Activated T-cell treated with anti-CD3 and anti-CD28 coated beads, Interleukin-2, amount 50 U/mL, for 24 hours (primary cell): ENCODE measurements at regions not wholly inside any gene's neighbourhood (a gene's known extent, or its start where the extent isn't known, plus 50 kb on each side); places are given as distances from the start of the nearest gene placed in this dataset.

Source experiments
- DNase-seq: peaks from one replicate; pipeline ENCODE4 v3.0.0-alpha.2; 2020
- H3K27ac Mint-ChIP-seq: 2 replicates; pipeline ENCODE4 v1.8.0; 2020; ENCODE audit warnings: mild to moderate bottlenecking, mixed read lengths
- H3K27me3 Mint-ChIP-seq: 2 replicates; pipeline ENCODE4 v1.8.0; 2020; ENCODE audit warnings: mixed read lengths
- H3K36me3 Mint-ChIP-seq: 2 replicates; pipeline ENCODE4 v1.8.0; 2020; ENCODE audit warnings: low read depth, mixed read lengths
- H3K4me1 Mint-ChIP-seq: 2 replicates; pipeline ENCODE4 v1.8.0; 2020; ENCODE audit warnings: low read depth, mixed read lengths
- H3K4me3 Mint-ChIP-seq: 2 replicates; pipeline ENCODE4 v1.8.0; 2020; ENCODE audit warnings: mild to moderate bottlenecking, moderate library complexity, mixed read lengths
- H3K9me3 Mint-ChIP-seq: 2 replicates; pipeline ENCODE4 v1.8.0; 2020; ENCODE audit warnings: mixed read lengths

DNA sequence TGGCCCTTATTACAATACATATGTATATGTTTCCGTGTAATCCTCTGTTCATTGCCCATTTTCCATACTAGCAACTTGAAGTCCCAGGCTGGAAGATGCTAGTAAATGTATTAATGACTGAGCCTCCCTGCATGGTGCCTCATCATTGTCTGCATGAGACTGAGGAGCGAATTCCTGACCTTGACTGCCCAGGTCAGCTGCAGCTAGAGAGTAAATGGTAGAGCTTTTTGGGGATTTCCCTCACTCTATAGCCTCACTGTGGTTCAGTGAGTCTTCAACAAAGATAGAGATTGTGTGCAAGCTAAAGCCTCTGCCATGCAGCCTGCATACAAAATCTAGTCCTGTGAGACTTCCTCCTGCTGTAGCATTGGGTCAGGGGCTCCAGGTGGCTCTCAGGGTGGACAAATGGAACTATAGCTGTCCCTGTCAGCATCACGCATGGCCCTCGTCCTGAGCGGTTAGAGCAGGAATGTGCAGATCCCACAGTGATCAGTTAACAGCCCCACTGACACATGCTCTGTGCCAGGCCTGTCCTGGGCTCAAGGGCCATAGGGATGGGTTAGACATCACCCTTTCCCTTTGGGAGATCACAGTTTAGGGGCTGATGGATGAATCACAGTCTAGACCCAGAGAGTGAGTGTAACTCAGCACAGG, 741.7 kb downstream of the MATN1 start:
- peaks cover 5% of the 10 kb centered on the region for H3K9me3 Mint-ChIP-seq
- H3K27me3 Mint-ChIP-seq = peaks cover 38% of the 10 kb centered on the region
- no peaks in the 10 kb centered on the region for H3K4me1 Mint-ChIP-seq
- H3K27ac Mint-ChIP-seq = no peak overlapping the region
- H3K36me3 Mint-ChIP-seq = no peaks in the 10 kb centered on the region
- no peak for DNase-seq
- H3K4me3 Mint-ChIP-seq = no peak overlapping the region

DNA sequence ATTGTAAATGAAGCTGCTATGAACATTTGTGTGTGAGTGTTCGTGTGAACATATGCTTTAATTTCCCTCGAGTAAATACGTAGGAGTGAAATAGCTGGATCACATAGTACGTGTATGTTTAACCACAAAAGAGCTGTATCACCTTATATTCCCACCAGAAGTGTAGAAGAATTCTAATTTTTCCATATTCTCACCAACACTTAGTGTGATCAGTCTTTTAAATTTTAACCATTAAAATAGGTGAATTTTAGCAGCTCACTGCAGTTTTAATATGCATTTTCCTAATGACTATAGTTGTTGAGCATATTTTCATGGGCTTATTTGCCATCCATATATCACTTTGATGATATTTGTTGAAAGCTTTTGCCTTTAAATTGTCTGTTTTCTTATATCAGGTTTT, 741.2 kb downstream of the PTPRU start:
- no peaks in the 10 kb centered on the region for H3K36me3 Mint-ChIP-seq
- peaks cover 5% of the 10 kb centered on the region for H3K9me3 Mint-ChIP-seq
- no peak overlapping the region for H3K27ac Mint-ChIP-seq
- no peak overlapping the region for H3K4me3 Mint-ChIP-seq
- H3K27me3 Mint-ChIP-seq = peaks cover 22% of the 10 kb centered on the region
- DNase-seq = no peak
- peaks cover 9% of the 10 kb centered on the region for H3K4me1 Mint-ChIP-seq

- peaks cover 21% of the 10 kb centered on the region for H3K27me3 Mint-ChIP-seq
- no peaks in the 10 kb centered on the region for H3K36me3 Mint-ChIP-seq
- H3K9me3 Mint-ChIP-seq = peaks cover 5% of the 10 kb centered on the region
- H3K27ac Mint-ChIP-seq = no peak overlapping the region
- H3K4me1 Mint-ChIP-seq = peaks cover 9% of the 10 kb centered on the region
- DNase-seq = no peak
- no peak overlapping the region for H3K4me3 Mint-ChIP-seq
These were observed 738.8 kb downstream of the PTPRU start for GRCh38 chr1:29975036-29975694.

- no peak for DNase-seq
- no peaks in the 10 kb centered on the region for H3K36me3 Mint-ChIP-seq
- peaks cover 21% of the 10 kb centered on the region for H3K27me3 Mint-ChIP-seq
- H3K9me3 Mint-ChIP-seq = peaks cover 5% of the 10 kb centered on the region
- peaks cover 9% of the 10 kb centered on the region for H3K4me1 Mint-ChIP-seq
- H3K27ac Mint-ChIP-seq = no peak overlapping the region
- no peak overlapping the region for H3K4me3 Mint-ChIP-seq
These were observed 738.0 kb downstream of the PTPRU start for GRCh38 chr1:29974316-29974724.

DNA sequence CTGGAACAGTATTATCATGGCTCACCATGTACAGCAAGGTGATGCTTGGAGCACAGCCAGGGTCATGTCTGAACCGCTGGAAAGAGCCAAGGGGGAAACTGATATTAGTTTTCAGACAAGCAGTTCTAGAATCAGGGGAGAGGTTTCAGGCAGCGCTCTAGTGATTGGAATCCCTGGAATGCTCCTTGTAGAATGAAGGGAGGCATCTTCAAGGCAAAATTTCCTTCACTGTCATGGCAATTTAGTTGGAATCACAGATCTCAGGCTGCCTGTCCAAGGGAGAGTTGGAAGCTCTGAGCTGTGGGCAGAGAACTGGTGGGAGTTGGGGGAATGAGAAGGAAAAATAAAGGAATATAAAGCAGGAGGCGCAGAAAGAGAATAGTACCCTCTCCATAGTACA, 737.1 kb downstream of the PTPRU start:
- no peak overlapping the region for H3K4me3 Mint-ChIP-seq
- no peak for DNase-seq
- H3K27me3 Mint-ChIP-seq = peaks cover 21% of the 10 kb centered on the region
- H3K36me3 Mint-ChIP-seq = no peaks in the 10 kb centered on the region
- no peak overlapping the region for H3K27ac Mint-ChIP-seq
- peaks cover 9% of the 10 kb centered on the region for H3K4me1 Mint-ChIP-seq
- H3K9me3 Mint-ChIP-seq = peaks cover 5% of the 10 kb centered on the region

DNA sequence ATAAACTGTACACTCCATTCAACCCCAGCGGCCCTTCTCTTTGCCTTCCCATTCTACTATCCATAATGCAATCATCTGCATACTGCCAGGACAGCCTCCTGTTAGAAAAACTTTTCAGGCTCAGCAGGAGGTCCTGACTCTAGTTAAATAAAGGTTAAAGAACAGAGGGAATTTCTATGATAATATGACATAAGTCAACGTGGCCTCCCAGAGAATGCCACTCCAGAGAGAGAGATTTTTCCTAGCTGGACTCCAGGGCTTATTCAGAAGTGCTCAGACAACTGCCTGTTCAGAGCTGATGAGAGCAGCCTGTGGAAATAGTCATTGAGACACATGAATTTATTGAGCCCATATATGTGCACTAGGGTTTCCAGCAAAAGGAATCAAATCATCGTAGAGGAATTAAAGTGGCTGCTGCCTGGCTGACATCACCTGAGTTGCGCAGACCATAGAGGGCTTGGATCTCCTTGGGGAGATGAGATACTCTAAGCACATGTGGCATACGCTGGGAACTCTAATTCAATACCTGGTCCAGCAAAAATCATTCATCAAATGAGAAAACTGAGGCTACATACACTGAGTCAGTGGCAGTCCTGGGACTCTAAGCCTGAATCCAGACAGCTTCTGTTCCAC, 736.2 kb downstream of the PTPRU start:
- Mint-ChIP-seq H3K9me3 (peaks cover 5% of the 10 kb centered on the region), H3K27ac (no peak overlapping the region), H3K4me3 (no peak overlapping the region), H3K27me3 (peaks cover 21% of the 10 kb centered on the region), H3K4me1 (peaks cover 9% of the 10 kb centered on the region), H3K36me3 (no peaks in the 10 kb centered on the region)
- DNase-seq = no peak

DNA sequence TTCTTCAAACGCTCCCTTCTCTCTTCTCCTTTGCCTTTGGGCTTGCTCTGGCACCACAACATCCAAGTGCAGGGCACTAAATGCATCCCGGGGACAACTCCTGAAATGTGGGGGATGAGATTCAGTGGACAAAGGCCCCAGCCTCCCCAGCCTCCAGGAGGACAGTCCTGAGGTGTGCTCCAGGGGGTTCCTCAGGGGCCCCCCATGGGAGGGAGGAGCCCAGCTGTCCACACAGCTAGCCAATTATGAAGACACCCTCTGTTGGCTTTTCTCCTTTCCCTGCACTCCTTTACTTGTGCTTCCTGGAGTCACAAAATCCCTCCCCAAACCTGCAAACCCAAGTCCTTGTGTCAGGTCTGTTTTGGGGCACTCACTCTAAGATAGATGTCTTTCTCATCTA, 735.4 kb downstream of the PTPRU start:
- Mint-ChIP-seq H3K4me3 (no peak overlapping the region), H3K27me3 (peaks cover 21% of the 10 kb centered on the region), H3K27ac (no peak overlapping the region), H3K4me1 (peaks cover 9% of the 10 kb centered on the region), H3K36me3 (no peaks in the 10 kb centered on the region), H3K9me3 (no peaks in the 10 kb centered on the region)
- no peak for DNase-seq

- Mint-ChIP-seq H3K36me3 (no peaks in the 10 kb centered on the region), H3K27me3 (peaks cover 21% of the 10 kb centered on the region), H3K27ac (no peak overlapping the region), H3K9me3 (no peaks in the 10 kb centered on the region), H3K4me3 (no peak overlapping the region), H3K4me1 (peaks cover 9% of the 10 kb centered on the region)
- DNase-seq = no peak
These were observed 734.5 kb downstream of the PTPRU start for GRCh38 chr1:29970747-29971325.

- Mint-ChIP-seq H3K27me3 (peaks cover 26% of the 10 kb centered on the region), H3K9me3 (no peaks in the 10 kb centered on the region), H3K4me1 (peaks cover 8% of the 10 kb centered on the region), H3K27ac (no peak overlapping the region), H3K36me3 (no peaks in the 10 kb centered on the region), H3K4me3 (no peak overlapping the region)
- DNase-seq = no peak
These were observed 733.3 kb downstream of the PTPRU start for GRCh38 chr1:29969576-29969975.

- H3K9me3 Mint-ChIP-seq = no peaks in the 10 kb centered on the region
These were observed 730.9 kb downstream of the PTPRU start for GRCh38 chr1:29967261-29967660.

DNA sequence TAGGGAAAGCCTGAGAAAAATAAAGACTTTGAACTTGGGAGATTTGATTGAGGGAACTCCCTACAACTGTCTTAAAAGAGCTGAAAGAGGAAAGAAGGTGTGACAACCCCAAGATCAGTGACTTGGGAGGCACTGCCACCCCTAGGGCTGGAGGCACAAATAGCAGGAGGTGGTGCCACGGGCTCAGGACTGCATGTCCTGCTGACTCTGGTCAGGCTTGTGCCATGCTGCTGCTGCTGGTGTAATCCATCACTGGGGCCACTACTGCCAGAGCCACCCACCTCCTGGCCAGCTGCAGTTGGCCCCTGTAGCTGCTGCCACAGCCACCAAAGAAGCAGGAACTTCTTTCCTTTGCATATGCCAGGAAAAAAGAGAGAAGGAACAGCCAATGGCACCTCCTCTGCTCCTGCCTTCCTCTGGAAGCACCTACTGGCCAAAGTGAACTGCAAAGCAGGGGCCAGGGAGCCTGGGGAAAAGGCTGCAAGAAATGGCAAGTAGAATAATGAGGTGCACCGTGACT, 730.3 kb downstream of the PTPRU start:
- Mint-ChIP-seq H3K4me1 (no peaks in the 10 kb centered on the region), H3K9me3 (no peaks in the 10 kb centered on the region), H3K27ac (no peak overlapping the region), H3K36me3 (no peaks in the 10 kb centered on the region), H3K27me3 (peaks cover 20% of the 10 kb centered on the region), H3K4me3 (no peak overlapping the region)
- DNase-seq = no peak

More at GRCh38 chr1:29967261-29967660, 730.9 kb downstream of the PTPRU start:
- no peaks in the 10 kb centered on the region for H3K36me3 Mint-ChIP-seq
- H3K4me3 Mint-ChIP-seq = no peak overlapping the region
- H3K27me3 Mint-ChIP-seq = peaks cover 27% of the 10 kb centered on the region
- no peak overlapping the region for H3K27ac Mint-ChIP-seq
- no peak for DNase-seq
- H3K4me1 Mint-ChIP-seq = no peaks in the 10 kb centered on the region

DNA sequence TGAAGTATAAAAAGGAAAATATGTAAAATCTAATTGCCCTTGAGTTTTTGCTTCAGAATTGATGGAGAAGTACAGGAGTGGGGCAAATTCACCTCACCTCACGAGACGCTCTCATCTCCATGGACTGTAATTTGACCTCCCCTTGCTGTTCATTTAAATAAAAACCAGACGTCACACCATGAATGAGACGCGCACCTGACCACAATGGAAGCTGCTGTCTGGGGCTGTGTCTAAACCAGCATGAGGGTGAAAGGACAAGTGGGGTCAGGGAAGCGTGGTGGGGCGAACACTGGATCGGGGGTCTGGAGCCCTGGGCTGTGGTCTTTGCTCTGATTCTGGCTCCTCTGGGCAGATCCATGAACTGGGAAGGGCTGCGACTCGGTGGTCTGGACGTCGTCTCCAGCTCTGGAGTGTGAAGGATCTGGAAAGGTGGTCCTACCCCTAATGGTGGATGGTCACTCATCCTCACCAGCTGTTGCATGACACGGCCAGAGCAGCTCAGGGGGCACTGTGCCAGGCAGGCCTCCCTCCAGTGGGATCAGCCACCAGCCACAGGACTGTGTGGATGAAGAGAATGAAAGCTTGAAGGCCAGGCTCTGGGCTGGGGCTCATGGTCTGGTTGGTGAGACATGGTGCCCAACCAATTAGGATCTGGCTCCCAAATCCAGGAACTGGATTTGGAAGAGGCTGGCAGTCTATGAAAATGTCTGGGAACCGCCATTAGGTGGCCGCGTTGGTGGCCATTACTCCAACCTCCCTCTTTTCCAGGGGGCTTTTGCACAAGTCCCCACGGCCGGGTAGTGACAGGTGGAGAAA, 728.6 kb downstream of the PTPRU start:
- DNase-seq = no peak
- Mint-ChIP-seq H3K4me1 (no peaks in the 10 kb centered on the region), H3K9me3 (no peaks in the 10 kb centered on the region), H3K4me3 (no peak overlapping the region), H3K27me3 (peaks cover 11% of the 10 kb centered on the region), H3K27ac (no peak overlapping the region), H3K36me3 (no peaks in the 10 kb centered on the region)

DNA sequence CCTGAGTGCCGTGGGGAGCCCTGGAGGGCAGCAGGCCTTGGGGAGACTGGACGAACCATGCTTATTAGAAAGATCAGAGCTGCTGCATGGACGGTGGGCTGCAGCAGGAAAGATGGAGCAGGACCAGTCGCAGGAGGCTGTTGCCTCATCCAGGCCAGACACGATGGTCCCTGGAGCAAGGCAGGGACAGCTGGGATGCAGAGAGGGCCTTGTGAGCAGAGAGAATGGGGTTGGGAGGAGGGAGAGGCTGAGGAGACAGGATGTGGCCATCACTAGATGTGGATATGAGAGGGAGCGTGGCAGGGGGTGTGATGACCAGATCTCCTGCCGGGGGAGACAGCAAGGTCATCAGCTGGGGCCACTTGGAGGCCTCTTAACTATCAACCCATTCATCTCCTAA, 727.6 kb downstream of the PTPRU start:
- no peaks in the 10 kb centered on the region for H3K4me1 Mint-ChIP-seq
- H3K4me3 Mint-ChIP-seq = no peak overlapping the region
- H3K9me3 Mint-ChIP-seq = no peaks in the 10 kb centered on the region
- no peak overlapping the region for H3K27ac Mint-ChIP-seq
- peaks cover 11% of the 10 kb centered on the region for H3K27me3 Mint-ChIP-seq
- no peaks in the 10 kb centered on the region for H3K36me3 Mint-ChIP-seq
- DNase-seq = no peak

DNA sequence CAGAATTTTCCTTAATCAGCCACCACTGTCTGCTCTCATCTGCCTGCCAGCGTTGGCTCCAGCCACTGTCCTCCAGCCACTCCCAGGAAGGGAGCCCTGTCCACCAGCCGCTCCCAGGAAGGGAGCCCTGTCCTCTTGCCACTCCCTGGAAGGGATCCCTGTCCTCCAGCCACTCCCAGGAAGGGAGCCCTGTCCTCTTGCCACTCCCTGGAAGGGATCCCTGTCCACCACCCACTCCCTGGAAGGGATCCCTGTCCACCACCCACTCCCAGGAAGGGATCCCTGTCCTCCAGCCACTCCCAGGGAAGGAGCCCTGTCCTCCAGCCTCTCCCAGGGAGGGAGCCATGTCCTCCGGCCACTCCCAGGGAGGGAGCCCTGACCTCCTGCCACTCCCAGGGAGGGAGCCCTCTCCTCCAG, 726.5 kb downstream of the PTPRU start:
- no peaks in the 10 kb centered on the region for H3K4me1 Mint-ChIP-seq
- DNase-seq = no peak
- no peaks in the 10 kb centered on the region for H3K9me3 Mint-ChIP-seq
- H3K27me3 Mint-ChIP-seq = peaks cover 11% of the 10 kb centered on the region
- H3K36me3 Mint-ChIP-seq = no peaks in the 10 kb centered on the region
- no peak overlapping the region for H3K4me3 Mint-ChIP-seq
- H3K27ac Mint-ChIP-seq = no peak overlapping the region
